IPS DF 6.9 (cell line): ENCODE measurements at regions not wholly inside any gene's neighbourhood (a gene's known extent, or its start where the extent isn't known, plus 50 kb on each side); places are given as distances from the start of the nearest gene placed in this dataset.

Experiments used
- DNase-seq: peaks from one replicate; pipeline ENCODE4 v3.0.0-alpha.2; 2013; ENCODE audit warnings: low read depth, low spot score
- H3K27ac ChIP-seq: one replicate; pipeline ENCODE4 v1.5.1; 2013; ENCODE audit warnings: low read length, control low read depth
- H3K27me3 ChIP-seq: 2 replicates; pipeline ENCODE4 v1.6.1; 2013; ENCODE audit warnings: mild to moderate bottlenecking, low read length; ENCODE audit not compliant: control insufficient read depth, insufficient read depth
- H3K36me3 ChIP-seq: 2 replicates; pipeline ENCODE4 v1.6.1; 2013; ENCODE audit warnings: low read length; ENCODE audit not compliant: control insufficient read depth, insufficient read depth
- H3K4me1 ChIP-seq: 2 replicates; pipeline ENCODE4 v1.6.1; 2013; ENCODE audit warnings: low read length; ENCODE audit not compliant: control insufficient read depth, insufficient read depth
- H3K4me3 ChIP-seq: 2 replicates; pipeline ENCODE4 v1.5.1; 2013; ENCODE audit warnings: mild to moderate bottlenecking, low read length
- H3K9me3 ChIP-seq: 2 replicates; pipeline ENCODE4 v1.6.1; 2013; ENCODE audit warnings: low read length, inconsistent platforms; ENCODE audit not compliant: control insufficient read depth, insufficient read depth
- WGBS: extraction: QIAGEN DNeasy Blood & Tissue Kit; methylation state at CpG from one replicate; pipeline ENCODE4 v1.1.7; 2013; ENCODE audit warnings: mixed read lengths, missing lambda C conversion rate; ENCODE audit not compliant: insufficient read length, insufficient coverage; 5-methylcytosine and 5-hydroxymethylcytosine counted together

DNA sequence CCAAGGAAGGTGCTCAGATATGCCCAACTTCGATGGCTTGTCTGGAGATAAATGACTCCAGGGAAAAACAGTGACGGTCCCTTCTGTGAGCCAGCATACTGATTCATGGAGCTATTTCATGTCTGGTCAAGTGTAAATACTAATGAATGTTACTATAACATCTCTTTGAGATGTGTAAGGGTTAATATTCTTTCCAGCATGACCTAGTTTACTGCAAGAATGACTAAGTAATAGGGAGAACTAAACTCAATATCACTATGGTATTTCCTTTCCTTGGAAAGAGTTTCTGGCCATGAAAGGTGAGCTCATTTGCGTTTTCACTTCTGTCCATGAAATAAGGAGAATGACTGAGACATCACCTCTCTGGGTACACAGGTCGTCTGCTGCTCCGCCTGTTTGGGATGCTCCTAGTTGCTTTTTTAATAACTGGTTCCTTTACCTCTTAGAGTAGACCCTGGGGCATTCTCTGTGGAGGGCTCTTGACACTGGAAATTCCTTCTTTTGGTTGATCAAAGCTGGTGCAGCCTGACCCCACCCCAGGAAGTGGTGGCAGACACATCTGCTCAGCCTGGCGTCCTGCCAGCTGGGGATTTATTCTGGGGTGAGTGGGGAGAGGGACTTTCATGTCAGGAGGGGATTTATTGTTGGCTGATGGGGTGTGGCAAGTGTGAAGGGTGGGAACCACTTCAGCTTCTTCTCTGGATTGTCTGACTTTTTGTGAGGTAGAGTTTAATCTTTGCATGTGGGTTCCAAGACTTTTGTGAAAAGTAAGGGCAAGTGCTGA is 250.0 kb upstream of the MPDZ start:
- Histone ChIP-seq H3K4me3 (no peak overlapping the region), H3K27ac (no peak overlapping the region), H3K9me3 (no peaks in the 10 kb centered on the region), H3K36me3 (no peaks in the 10 kb centered on the region), H3K4me1 (no peaks in the 10 kb centered on the region), H3K27me3 (no peaks in the 10 kb centered on the region)
- WGBS: no CpG with 5 or more reads among the region's 6 CpGs
- no peak for DNase-seq

DNA sequence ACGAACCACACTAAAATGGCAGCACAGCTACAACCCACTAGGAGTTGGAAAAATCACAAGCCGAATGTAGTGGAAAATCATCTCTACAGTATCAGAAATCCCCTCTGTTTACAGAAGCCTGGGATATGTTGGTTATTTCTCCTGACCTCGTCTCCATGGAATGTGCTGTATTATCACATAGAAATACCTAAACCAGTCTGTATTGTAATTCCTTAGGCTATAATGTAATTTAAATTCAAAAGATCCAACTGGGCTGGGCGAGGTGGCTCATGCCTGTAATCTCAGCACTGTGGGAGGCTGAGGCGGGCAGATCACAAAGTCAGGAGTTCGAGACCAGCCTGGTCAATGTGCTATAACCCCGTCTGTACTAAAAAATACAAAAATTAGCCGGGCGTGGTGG is 244.8 kb upstream of the MPDZ start:
- no CpG with 5 or more reads among the region's 9 CpGs for WGBS
- Histone ChIP-seq H3K36me3 (no peaks in the 10 kb centered on the region), H3K27ac (no peak overlapping the region), H3K9me3 (no peaks in the 10 kb centered on the region), H3K27me3 (no peaks in the 10 kb centered on the region), H3K4me1 (no peaks in the 10 kb centered on the region), H3K4me3 (no peak overlapping the region)
- DNase-seq: no peak

DNA sequence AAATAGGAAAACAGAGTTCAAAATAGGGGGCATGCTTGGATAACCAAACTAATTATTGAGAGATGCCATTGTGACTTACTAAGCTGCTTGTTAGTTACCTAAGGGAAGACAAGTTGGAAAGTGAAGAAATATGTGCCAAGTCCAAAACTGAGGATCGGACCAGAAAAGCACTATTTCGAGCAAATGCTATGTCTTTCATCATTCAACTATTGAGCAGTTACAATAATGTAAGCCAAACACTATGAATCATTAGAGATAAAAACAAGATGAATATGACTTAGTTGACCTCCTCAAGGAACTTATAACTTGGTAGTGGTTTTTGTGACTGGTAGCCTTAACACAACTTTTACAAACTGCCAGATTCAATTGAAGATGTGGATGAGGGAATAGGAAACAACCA is 240.6 kb upstream of the MPDZ start:
- Histone ChIP-seq H3K9me3 (no peaks in the 10 kb centered on the region), H3K4me3 (no peak overlapping the region), H3K4me1 (no peaks in the 10 kb centered on the region), H3K27me3 (no peaks in the 10 kb centered on the region), H3K27ac (no peak overlapping the region), H3K36me3 (no peaks in the 10 kb centered on the region)
- WGBS: no CpG with 5 or more reads among the region's 2 CpGs
- DNase-seq: no peak

DNA sequence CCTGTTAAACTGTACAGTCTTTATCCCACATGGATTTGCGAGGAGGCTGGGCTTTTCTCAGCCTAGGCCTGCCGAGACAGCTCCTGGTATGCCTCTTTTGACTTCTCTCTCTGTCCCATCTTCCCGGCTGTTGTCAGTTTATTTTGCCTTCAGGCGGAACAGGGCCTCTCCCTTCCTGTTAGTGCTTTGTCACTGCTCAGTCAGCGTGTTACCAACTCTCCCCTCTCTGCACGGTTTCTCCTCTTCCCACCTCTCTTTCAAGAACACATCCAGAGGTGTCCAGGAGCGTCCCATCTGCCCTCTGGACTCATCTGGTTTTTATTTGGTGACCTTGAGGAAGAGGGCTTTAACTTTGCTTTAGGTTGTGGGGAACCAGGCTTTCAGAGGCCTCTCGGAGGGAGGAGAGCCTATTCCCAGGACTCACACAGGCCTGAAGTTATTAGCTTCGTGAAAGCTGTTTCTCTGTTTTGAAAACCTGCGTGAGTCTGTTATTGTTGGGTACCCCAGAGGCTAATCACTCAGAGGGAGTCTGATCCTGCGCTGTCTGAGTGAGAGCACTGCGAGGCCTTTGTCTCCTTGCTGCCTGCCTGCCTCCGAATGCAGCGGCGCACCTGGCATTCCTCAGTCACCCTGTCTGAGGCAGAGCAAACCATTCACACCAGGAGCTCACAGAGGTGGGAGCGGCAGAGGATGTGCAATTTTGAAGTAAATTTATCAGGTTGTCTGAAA is 234.4 kb upstream of the MPDZ start:
- Histone ChIP-seq H3K27ac (no peak overlapping the region), H3K9me3 (no peaks in the 10 kb centered on the region), H3K27me3 (no peaks in the 10 kb centered on the region), H3K36me3 (no peaks in the 10 kb centered on the region), H3K4me3 (no peak overlapping the region), H3K4me1 (no peaks in the 10 kb centered on the region; the same call in 1 of the 2 replicates)
- no peak for DNase-seq
- WGBS: no CpG with 5 or more reads among the region's 16 CpGs

DNA sequence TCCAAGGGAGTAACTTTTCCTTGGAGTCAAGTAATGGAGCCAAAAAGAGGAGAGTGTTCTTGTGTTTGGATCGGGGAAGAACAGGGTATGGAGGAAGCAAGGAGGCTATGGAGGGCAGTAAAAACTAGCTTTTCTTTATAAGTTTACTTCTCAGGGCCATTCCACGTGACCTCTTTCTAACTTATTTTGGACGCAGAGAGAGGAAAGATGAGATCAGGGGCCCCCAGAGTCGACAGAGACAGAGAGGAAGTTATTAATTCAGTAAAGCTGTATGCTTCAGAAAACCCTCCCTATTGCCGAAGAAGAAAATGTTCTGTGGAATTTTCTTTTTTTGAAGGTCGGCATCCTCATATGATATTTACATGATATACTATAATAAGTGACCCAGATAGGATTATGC is 233.8 kb upstream of the MPDZ start:
- no peaks in the 10 kb centered on the region for H3K36me3 ChIP-seq
- no peaks in the 10 kb centered on the region for H3K27me3 ChIP-seq
- H3K4me1 ChIP-seq: no peaks in the 10 kb centered on the region; the same call in 1 of the 2 replicates
- H3K27ac ChIP-seq: no peak overlapping the region
- H3K9me3 ChIP-seq: no peaks in the 10 kb centered on the region
- H3K4me3 ChIP-seq: no peak overlapping the region
- DNase-seq: no peak
- no CpG with 5 or more reads among the region's 6 CpGs for WGBS

DNA sequence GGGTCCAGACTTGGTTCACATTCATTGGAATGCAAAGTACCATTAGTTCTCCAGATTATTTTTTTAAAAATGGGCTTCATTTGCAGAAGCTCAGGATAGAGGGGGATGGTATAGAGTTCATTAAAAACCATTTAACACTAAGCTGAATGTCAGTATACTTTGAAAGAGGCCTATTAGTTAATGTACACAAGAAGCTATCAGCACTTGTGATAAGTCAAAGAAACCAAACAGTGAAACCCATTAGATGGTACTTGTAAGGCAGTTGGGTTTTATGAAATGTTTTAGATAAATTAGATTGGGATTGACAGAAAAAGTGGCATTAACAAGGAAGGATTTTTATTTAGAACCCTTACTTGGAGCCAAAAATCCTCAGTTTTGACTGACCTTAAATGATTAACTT is 229.2 kb upstream of the MPDZ start:
- Histone ChIP-seq H3K27ac (no peak overlapping the region), H3K27me3 (no peaks in the 10 kb centered on the region), H3K36me3 (no peaks in the 10 kb centered on the region), H3K9me3 (no peaks in the 10 kb centered on the region), H3K4me1 (no peaks in the 10 kb centered on the region; the same call in 1 of the 2 replicates), H3K4me3 (no peak overlapping the region)
- DNase-seq: no peak

DNA sequence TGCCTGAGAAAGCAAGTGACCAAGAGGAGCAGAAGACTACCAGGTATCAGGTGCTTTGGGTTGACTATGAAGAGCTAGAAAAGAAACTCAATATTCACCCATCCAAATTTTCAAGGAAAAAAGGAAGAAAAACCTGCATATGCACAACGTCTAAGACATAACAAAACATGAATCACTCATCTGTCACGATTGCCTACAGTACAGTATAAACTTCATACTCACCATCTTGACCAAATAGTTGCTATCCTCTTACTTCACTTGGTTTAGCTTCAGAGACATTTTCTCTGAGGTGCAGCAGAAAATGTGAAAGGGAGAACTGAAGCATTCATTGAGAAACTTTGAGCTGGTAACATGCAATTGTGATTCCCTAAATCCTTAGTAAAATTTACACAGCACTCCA is 228.6 kb upstream of the MPDZ start:
- Histone ChIP-seq H3K27me3 (no peaks in the 10 kb centered on the region), H3K9me3 (no peaks in the 10 kb centered on the region), H3K27ac (no peak overlapping the region), H3K4me1 (no peaks in the 10 kb centered on the region), H3K4me3 (no peak overlapping the region), H3K36me3 (no peaks in the 10 kb centered on the region)
- no CpG with 5 or more reads among the region's 2 CpGs for WGBS
- DNase-seq: no peak

DNA sequence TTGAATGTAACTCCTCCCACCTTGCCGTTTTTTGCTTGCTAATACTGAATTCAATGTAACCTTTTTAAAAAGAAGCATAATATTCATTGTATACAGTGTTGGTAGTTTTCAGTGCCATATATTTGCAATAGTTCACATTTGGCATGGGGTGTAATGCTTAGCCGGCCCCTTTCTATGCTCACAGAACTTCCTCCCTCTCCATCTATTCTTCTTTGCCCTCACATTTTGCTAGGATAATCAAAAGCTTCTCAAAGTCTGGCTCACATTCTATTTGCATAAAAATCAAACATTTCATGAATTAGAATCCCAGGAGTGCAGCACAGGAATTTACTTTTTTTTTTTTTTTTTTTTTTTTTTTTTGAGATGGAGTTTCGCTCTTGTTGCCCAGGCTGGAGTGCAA is 226.3 kb upstream of the MPDZ start:
- H3K4me3 ChIP-seq: no peak overlapping the region
- WGBS: no CpG with 5 or more reads among the region's 3 CpGs
- H3K9me3 ChIP-seq: no peaks in the 10 kb centered on the region
- H3K36me3 ChIP-seq: no peaks in the 10 kb centered on the region
- no peaks in the 10 kb centered on the region for H3K27me3 ChIP-seq
- no peaks in the 10 kb centered on the region for H3K4me1 ChIP-seq
- DNase-seq: no peak
- no peak overlapping the region for H3K27ac ChIP-seq

DNA sequence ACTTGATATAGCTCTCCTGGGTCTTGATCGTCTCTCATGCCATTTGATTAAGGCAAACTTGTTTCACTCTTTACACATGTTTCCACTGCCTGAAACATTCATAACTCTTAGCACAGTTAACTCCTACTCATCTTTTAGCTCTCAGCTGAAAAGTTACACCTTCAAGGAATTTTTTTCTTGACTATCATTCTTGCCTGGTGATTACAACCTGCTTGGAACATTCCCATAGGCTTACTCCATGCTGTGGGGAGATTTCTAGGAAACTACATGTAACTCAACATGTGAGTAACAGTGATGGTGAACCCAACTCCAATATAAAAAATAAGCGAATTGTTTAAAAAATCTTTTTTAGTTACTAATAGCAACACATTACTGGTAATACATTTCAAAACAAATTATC is 224.1 kb upstream of the MPDZ start:
- Histone ChIP-seq H3K27me3 (no peaks in the 10 kb centered on the region), H3K4me3 (no peak overlapping the region), H3K36me3 (no peaks in the 10 kb centered on the region), H3K27ac (no peak overlapping the region), H3K4me1 (no peaks in the 10 kb centered on the region), H3K9me3 (no peaks in the 10 kb centered on the region)
- WGBS: no CpG with 5 or more reads among the region's 2 CpGs
- no peak for DNase-seq

DNA sequence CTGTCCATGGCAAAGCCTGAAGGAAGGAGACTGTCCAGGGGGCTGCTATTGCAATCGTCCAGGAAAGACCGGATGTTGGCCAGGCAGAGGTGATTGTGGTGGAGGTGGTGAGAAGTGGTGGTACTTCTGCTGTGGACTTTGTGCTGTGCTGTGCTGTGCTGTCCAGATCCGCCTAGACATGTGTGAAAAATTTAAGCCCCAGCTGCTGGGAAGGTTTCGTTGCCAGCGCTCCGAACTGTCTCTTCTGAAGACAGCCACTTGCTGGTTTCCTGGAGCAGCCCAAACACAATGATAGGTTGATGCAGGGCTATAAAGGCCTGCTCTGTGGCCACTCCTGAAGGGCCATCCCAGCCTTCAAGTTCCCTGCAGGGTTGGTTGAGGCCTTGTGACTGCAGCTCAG is 223.0 kb upstream of the MPDZ start:
- no peak overlapping the region for H3K27ac ChIP-seq
- H3K4me3 ChIP-seq: no peak overlapping the region
- WGBS: no CpG with 5 or more reads among the region's 6 CpGs

DNA sequence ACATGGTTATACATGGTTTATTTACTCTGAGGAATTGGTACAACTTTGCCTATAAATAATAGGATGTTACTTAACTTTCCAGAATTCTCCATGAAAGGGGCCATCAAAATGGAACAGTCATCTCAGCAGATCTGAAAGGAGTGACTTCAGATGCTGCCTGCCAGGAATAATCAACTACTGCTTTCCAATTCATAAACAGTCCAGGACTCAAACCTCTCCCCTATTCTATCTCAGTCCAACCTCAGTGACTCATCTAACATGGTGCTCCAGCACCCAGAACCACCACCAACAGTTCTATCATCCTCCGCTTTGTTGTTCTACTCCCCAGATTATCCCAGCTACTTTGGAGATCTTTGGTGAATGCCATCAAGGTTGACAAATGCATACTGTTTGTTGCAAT is 221.5 kb upstream of the MPDZ start:
- Histone ChIP-seq H3K27me3 (no peaks in the 10 kb centered on the region), H3K27ac (no peak overlapping the region), H3K9me3 (no peaks in the 10 kb centered on the region), H3K4me1 (no peaks in the 10 kb centered on the region), H3K36me3 (no peaks in the 10 kb centered on the region), H3K4me3 (no peak overlapping the region)
- no peak for DNase-seq
- no CpG with 5 or more reads among the region's 1 CpG for WGBS

More for the DNA sequence above, 223.0 kb upstream of the MPDZ start:
- Histone ChIP-seq H3K36me3 (no peaks in the 10 kb centered on the region), H3K9me3 (no peaks in the 10 kb centered on the region), H3K27me3 (no peaks in the 10 kb centered on the region), H3K4me1 (no peaks in the 10 kb centered on the region)
- no peak for DNase-seq
